Hepatic stellate cell (primary cell): ENCODE measurements at regions not wholly inside any gene's neighbourhood (a gene's known extent, or its start where the extent isn't known, plus 50 kb on each side); places are given as distances from the start of the nearest gene placed in this dataset.

Experiments used
- DNase-seq: peaks from one replicate; pipeline ENCODE4 v3.0.0; 2011; ENCODE audit warnings: low spot score

GRCh38 chr2:9081750-9082149, 78.3 kb upstream of the MBOAT2 start:
- no peak for DNase-seq

- no peak for DNase-seq
These were observed 74.9 kb upstream of the MBOAT2 start for GRCh38 chr2:9078405-9078804.

GRCh38 chr2:9077691-9078090, 74.2 kb upstream of the MBOAT2 start:
- no peak for DNase-seq

- DNase-seq = no peak
These were observed 73.3 kb upstream of the MBOAT2 start for GRCh38 chr2:9076755-9077154.

GRCh38 chr2:9076210-9076609, 72.7 kb upstream of the MBOAT2 start:
- DNase-seq = no peak

GRCh38 chr2:9074930-9075329, 71.4 kb upstream of the MBOAT2 start:
- no peak for DNase-seq

GRCh38 chr2:9071584-9072124, 68.2 kb upstream of the MBOAT2 start:
- DNase-seq = no peak

GRCh38 chr2:9071032-9071431, 67.5 kb upstream of the MBOAT2 start:
- DNase-seq = peak; percentile 19

GRCh38 chr2:9069543-9069942, 66.1 kb upstream of the MBOAT2 start:
- no peak for DNase-seq

- DNase-seq = no peak
These were observed 62.4 kb upstream of the MBOAT2 start for GRCh38 chr2:9065901-9066300.

- no peak for DNase-seq
These were observed 59.6 kb upstream of the MBOAT2 start for GRCh38 chr2:9063023-9063606.

GRCh38 chr2:9060819-9061218, 57.3 kb upstream of the MBOAT2 start:
- no peak for DNase-seq

GRCh38 chr2:9057939-9058761, 54.7 kb upstream of the MBOAT2 start:
- DNase-seq = no peak

- DNase-seq = no peak
These were observed 52.0 kb upstream of the MBOAT2 start for GRCh38 chr2:9055471-9055870.

- no peak for DNase-seq
These were observed 50.0 kb upstream of the MBOAT2 start for GRCh38 chr2:9053534-9053931.
